ENCODE measurements at regions not wholly inside any gene's neighbourhood (a gene's known extent, or its start where the extent isn't known, plus 50 kb on each side); places are given as distances from the start of the nearest gene placed in this dataset.

DNA sequence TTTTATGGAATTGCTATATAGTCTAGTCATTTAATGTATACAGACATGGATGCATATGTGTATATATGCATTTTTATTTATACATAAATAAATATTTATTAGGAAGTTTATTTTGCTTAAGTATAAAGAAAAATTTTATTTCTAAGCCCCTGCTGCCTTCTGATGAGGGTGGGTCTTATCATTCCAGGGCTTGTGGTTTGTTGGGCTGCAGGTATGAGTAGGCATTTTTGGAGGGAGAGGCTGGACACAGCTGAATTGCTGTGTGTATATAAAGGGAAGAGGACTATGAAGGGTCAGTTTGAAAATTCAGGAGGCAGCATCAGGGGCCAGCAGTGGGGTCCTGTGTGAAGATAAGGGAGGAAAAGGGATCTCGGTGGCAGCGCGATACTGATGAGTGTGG lies 189.4 kb downstream of the TMEM182 start:
- TF ChIP-seq EZH2phosphoT487 (IDR thresholded peaks at IDR 0.05; ENCODE audit: low read depth, severe bottlenecking, unreplicated experiment) = no peak
- TF ChIP-seq, protein P1, sequence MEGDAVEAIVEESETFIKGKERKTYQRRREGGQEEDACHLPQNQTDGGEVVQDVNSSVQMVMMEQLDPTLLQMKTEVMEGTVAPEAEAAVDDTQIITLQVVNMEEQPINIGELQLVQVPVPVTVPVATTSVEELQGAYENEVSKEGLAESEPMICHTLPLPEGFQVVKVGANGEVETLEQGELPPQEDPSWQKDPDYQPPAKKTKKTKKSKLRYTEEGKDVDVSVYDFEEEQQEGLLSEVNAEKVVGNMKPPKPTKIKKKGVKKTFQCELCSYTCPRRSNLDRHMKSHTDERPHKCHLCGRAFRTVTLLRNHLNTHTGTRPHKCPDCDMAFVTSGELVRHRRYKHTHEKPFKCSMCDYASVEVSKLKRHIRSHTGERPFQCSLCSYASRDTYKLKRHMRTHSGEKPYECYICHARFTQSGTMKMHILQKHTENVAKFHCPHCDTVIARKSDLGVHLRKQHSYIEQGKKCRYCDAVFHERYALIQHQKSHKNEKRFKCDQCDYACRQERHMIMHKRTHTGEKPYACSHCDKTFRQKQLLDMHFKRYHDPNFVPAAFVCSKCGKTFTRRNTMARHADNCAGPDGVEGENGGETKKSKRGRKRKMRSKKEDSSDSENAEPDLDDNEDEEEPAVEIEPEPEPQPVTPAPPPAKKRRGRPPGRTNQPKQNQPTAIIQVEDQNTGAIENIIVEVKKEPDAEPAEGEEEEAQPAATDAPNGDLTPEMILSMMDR (IDR thresholded peaks at IDR 0.05; ENCODE audit: poor library complexity) = no peak
- no peak for TF ChIP-seq EZH2 (IDR thresholded peaks at IDR 0.05; ENCODE audit: borderline replicate concordance)
- Histone ChIP-seq H4K20me1 (ENCODE audit: insufficient read depth, poor library complexity, severe bottlenecking) (no peaks in the 10 kb centered on the region), H3K4me1 (ENCODE audit: insufficient read depth) (no peaks in the 10 kb centered on the region), H3K9me3 (ENCODE audit: low read depth) (no peaks in the 10 kb centered on the region), H3K36me3 (replicated peaks; ENCODE audit: insufficient read depth, low read depth) (no peaks in the 10 kb centered on the region), H2AFZ (no peak overlapping the region), H3K4me3 (no peak overlapping the region), H3K79me2 (no peaks in the 10 kb centered on the region), H3K27ac (no peak overlapping the region), H3K27me3 (no peaks in the 10 kb centered on the region), H3K4me2 (no peak overlapping the region), H3K9me2 (replicated peaks; ENCODE audit: insufficient read depth) (no peaks in the 10 kb centered on the region)
- WGBS (ENCODE audit: low lambda C conversion rate, missing lambda C conversion rate) = 95% methylated on average over 3 of the region's 3 CpGs
- no peak for DNase-seq (ENCODE audit: low spot score)

DNA sequence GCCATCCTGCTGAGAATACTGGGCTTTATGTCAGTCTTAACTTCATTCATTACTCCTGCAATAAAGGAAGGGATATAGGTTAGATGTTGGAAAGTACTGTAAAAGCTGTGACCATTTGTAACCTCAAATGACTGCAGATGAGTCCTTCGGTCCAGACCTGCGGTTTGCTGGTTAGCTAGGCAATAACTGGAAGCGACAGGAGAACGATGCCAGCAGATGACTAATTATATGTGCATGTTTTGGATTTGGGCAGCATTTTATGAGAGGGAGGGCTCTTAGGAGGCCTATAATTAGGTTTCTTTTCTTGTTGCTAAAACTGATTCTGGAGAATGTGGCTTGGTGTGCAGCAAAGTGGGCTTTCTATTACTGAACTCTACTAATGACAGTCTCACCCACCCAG lies 205.6 kb downstream of the TMEM182 start:
- H3K4me1 ChIP-seq (ENCODE audit: insufficient read depth) = no peaks in the 10 kb centered on the region
- no peaks in the 10 kb centered on the region for H3K27me3 ChIP-seq
- H3K27ac ChIP-seq = no peak overlapping the region
- H3K4me3 ChIP-seq = no peak overlapping the region
- no peaks in the 10 kb centered on the region for H3K36me3 ChIP-seq (replicated peaks; ENCODE audit: insufficient read depth, low read depth)
- H2AFZ ChIP-seq = no peak overlapping the region
- no peaks in the 10 kb centered on the region for H3K9me2 ChIP-seq (replicated peaks; ENCODE audit: insufficient read depth)
- H4K20me1 ChIP-seq (ENCODE audit: insufficient read depth, poor library complexity, severe bottlenecking) = no peaks in the 10 kb centered on the region
- WGBS (ENCODE audit: low lambda C conversion rate, missing lambda C conversion rate) = 67% methylated on average over 4 of the region's 4 CpGs
- H3K9me3 ChIP-seq (ENCODE audit: low read depth) = no peaks in the 10 kb centered on the region
- no peak for DNase-seq (ENCODE audit: low spot score)
- no peak for TF ChIP-seq EZH2 (IDR thresholded peaks at IDR 0.05; ENCODE audit: borderline replicate concordance)
- H3K4me2 ChIP-seq = no peak overlapping the region
- no peaks in the 10 kb centered on the region for H3K79me2 ChIP-seq

DNA sequence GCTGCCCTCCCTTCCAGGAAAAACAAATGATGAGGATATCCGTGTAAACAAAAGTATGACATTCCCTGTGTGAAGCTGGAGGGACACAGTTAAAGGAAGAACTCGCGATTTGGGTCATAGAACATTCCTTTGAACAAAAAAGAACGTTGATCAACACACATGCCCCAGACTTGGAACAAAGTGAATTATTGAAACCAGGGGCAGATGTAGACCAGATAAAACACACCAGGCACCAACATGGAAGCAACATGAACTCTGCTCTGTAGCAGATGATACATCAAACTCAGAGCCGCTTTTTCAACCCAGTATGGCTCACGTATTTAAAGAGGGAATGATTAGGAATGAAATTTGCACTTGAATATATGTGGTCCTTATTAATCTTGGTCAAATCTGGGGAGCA lies 206.5 kb downstream of the TMEM182 start:
- Histone ChIP-seq H3K4me3 (no peak overlapping the region), H3K36me3 (replicated peaks; ENCODE audit: insufficient read depth, low read depth) (no peaks in the 10 kb centered on the region), H3K9me3 (ENCODE audit: low read depth) (no peaks in the 10 kb centered on the region), H3K4me2 (no peak overlapping the region), H3K79me2 (no peaks in the 10 kb centered on the region), H3K27me3 (no peaks in the 10 kb centered on the region), H3K4me1 (ENCODE audit: insufficient read depth) (no peaks in the 10 kb centered on the region), H3K9me2 (replicated peaks; ENCODE audit: insufficient read depth) (no peaks in the 10 kb centered on the region), H2AFZ (no peak overlapping the region), H4K20me1 (ENCODE audit: insufficient read depth, poor library complexity, severe bottlenecking) (no peaks in the 10 kb centered on the region), H3K27ac (no peak overlapping the region)
- WGBS (ENCODE audit: low lambda C conversion rate, missing lambda C conversion rate) = 83% methylated on average over 6 of the region's 6 CpGs
- TF ChIP-seq EZH2phosphoT487 (IDR thresholded peaks at IDR 0.05; ENCODE audit: low read depth, severe bottlenecking, unreplicated experiment) (no peak), EZH2 (IDR thresholded peaks at IDR 0.05; ENCODE audit: borderline replicate concordance) (no peak)
- TF ChIP-seq, protein P1 (IDR thresholded peaks at IDR 0.05; ENCODE audit: poor library complexity) = no peak
- DNase-seq (ENCODE audit: low spot score) = no peak

DNA sequence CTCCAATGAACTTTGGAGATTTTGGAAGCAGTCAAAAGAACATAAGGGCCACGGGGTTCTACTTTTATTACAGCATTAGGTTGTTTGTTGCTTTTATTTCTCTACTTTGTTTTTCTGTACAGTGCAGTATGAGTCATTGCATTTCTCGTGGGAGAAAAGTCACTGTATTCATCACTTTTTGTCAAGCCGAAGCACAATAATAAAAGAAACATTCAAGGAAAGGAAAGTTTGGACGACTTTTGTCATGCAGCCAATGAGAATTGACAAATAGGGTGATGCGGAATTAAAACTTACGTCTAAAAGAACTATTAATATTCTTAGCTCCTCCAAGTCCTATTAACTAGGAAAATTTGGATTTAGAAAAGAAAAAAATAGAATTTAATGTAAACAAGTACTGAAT lies 209.9 kb downstream of the TMEM182 start:
- no peaks in the 10 kb centered on the region for H3K36me3 ChIP-seq (replicated peaks; ENCODE audit: insufficient read depth, low read depth)
- 84% methylated on average over 6 of the region's 6 CpGs for WGBS (ENCODE audit: low lambda C conversion rate, missing lambda C conversion rate)
- no peaks in the 10 kb centered on the region for H3K79me2 ChIP-seq
- no peaks in the 10 kb centered on the region for H4K20me1 ChIP-seq (ENCODE audit: insufficient read depth, poor library complexity, severe bottlenecking)
- no peak overlapping the region for H3K4me3 ChIP-seq
- H3K4me2 ChIP-seq = no peak overlapping the region
- H3K27me3 ChIP-seq = no peaks in the 10 kb centered on the region
- H3K9me2 ChIP-seq (replicated peaks; ENCODE audit: insufficient read depth) = no peaks in the 10 kb centered on the region
- TF ChIP-seq, protein P1 (IDR thresholded peaks at IDR 0.05; ENCODE audit: poor library complexity) = no peak
- no peak for TF ChIP-seq EZH2 (IDR thresholded peaks at IDR 0.05; ENCODE audit: borderline replicate concordance)
- TF ChIP-seq EZH2phosphoT487 (IDR thresholded peaks at IDR 0.05; ENCODE audit: low read depth, severe bottlenecking, unreplicated experiment) = no peak
- no peak overlapping the region for H2AFZ ChIP-seq
- H3K4me1 ChIP-seq (ENCODE audit: insufficient read depth) = no peaks in the 10 kb centered on the region
- no peak for DNase-seq (ENCODE audit: low spot score)
- H3K27ac ChIP-seq = no peak overlapping the region
- no peaks in the 10 kb centered on the region for H3K9me3 ChIP-seq (ENCODE audit: low read depth)
